Erythroblast (primary cell): ENCODE measurements at regions not wholly inside any gene's neighbourhood (a gene's known extent, or its start where the extent isn't known, plus 50 kb on each side); places are given as distances from the start of the nearest gene placed in this dataset.

Experiments
- GATA1 ChIP-seq: IDR thresholded peaks from 2 replicates; pipeline ENCODE4 v1.6.1; 2011; ENCODE audit warnings: low read depth, mild to moderate bottlenecking, control low read depth, low read length, moderate library complexity
- POLR2A ChIP-seq: IDR thresholded peaks from 2 replicates; pipeline ENCODE4 v1.6.1; 2011; ENCODE audit warnings: mild to moderate bottlenecking, low read length

DNA sequence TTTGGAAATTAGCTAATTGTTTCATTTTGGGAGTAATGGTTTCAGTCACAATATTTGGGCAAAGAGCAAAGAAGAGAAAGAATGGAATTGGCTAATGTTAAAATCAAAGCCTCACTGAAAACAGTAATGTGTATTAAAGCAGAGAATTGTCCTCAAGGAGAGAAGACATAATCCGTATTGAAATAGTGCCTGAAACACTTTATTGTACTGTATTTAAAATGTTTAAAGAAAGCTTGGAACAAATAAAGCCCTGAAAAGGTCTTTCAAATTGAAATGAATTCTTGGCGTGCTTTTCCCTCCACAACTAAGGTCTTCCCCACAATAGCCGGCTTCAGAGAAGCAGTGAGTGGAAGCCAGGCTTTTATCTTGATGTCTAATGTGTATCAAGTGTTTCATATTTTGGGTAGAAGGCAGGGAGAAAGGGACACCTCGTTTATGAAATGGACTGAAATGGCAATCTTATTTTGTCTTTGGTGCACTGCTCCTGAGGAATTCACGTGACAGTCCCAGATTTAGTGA lies 212.9 kb upstream of the CRY1 start:
- TF ChIP-seq POLR2A (no peak), GATA1 (no peak)
